ENCODE measurements at regions not wholly inside any gene's neighbourhood (a gene's known extent, or its start where the extent isn't known, plus 50 kb on each side); places are given as distances from the start of the nearest gene placed in this dataset.

- H3K4me1 ChIP-seq (ENCODE audit: insufficient read depth, low read length), result no peaks in the 10 kb centered on the region
- 38% methylated on average over 29 of the region's 29 CpGs for WGBS (ENCODE audit: low lambda C conversion rate)
- in situ Hi-C loops (cut with HindIII; ENCODE audit: extremely low pct_ligation_motif_present, low pct_unique_long_range_greater_than_20kb) (no loop called here), intact Hi-C loops (cut with micrococcal nuclease; ENCODE audit: unreplicated experiment) (loop anchor here (5.0 kb wide), 1 partner anchor 237 kb away; no protein-coding TSS in a partner anchor)
- peaks cover 12 to 57% of the 10 kb centered on the region in 2 experiments for H3K27me3 ChIP-seq (ENCODE audit: control insufficient read depth in 1 of 2, insufficient read depth in 2 of 2, low read length in 2 of 2)
- H3K9me3 ChIP-seq (ENCODE audit: low read length), result no peaks in the 10 kb centered on the region
- H3K79me2 ChIP-seq (ENCODE audit: insufficient read depth, low read length), result no peaks in the 10 kb centered on the region
- H3K27ac ChIP-seq (ENCODE audit: extremely low read length, insufficient read depth, low read length), result no peak overlapping the region
- POLR2A ChIA-PET, result no interaction called here
- DNase-seq (ENCODE audit: low spot score) (no peak), ATAC-seq (no peak), FAIRE-seq (no peak)
- no peak overlapping the region for H3K9ac ChIP-seq (ENCODE audit: insufficient read depth, low read depth, low read length)
- H3K4me2 ChIP-seq (ENCODE audit: low read depth, low read length), result no peak overlapping the region
- H3K4me3 ChIP-seq (replicated peaks in 1 of 3; ENCODE audit: insufficient read depth in 1 of 3, low read depth in 2 of 3, low read length in 3 of 3), result no peak overlapping the region
- no TSS peak for BruUV-seq (replicated peaks)
- no peaks in the 10 kb centered on the region for H4K20me1 ChIP-seq (ENCODE audit: insufficient read depth, low read length)
- no peak overlapping the region for H2AFZ ChIP-seq (ENCODE audit: low read length)
- TF ChIP-seq MTA1 (CRISPR knock-in tag; IDR thresholded peaks at IDR 0.05; ENCODE audit: borderline replicate concordance), result no peak
- TF ChIP-seq SKIL (CRISPR knock-in tag; IDR thresholded peaks at IDR 0.05; ENCODE audit: borderline replicate concordance), result no peak
- TF ChIP-seq ZNF326 (CRISPR knock-in tag; IDR thresholded peaks at IDR 0.05; ENCODE audit: borderline replicate concordance), result no peak
- no peak for TF ChIP-seq PTBP1 (IDR thresholded peaks at IDR 0.05; ENCODE audit: low read depth, low read length, poor library complexity, severe bottlenecking)
- no peak for TF ChIP-seq ZNF704 (CRISPR knock-in tag; IDR thresholded peaks at IDR 0.05; ENCODE audit: borderline replicate concordance)
- TF ChIP-seq NR1H2 (CRISPR knock-in tag; IDR thresholded peaks at IDR 0.05; ENCODE audit: borderline replicate concordance, low read depth), result no peak
- no peak for TF ChIP-seq ZNF138 (CRISPR knock-in tag; IDR thresholded peaks at IDR 0.05; ENCODE audit: low read depth)
- no peaks in the 10 kb centered on the region for H3K36me3 ChIP-seq (replicated peaks in 1 of 2; ENCODE audit: control insufficient read depth in 1 of 2, insufficient read depth in 2 of 2, low read length in 2 of 2)
- CTCF ChIA-PET (ENCODE audit: low intra/inter-chr PET ratio, low total read pairs), result no interaction called here
Measured at GRCh38 chr2:71898851-71899681, 248.6 kb downstream of the CYP26B1 start.

All from HepG2 (cell line).